SW480 (cell line): ENCODE measurements at regions not wholly inside any gene's neighbourhood (a gene's known extent, or its start where the extent isn't known, plus 50 kb on each side); places are given as distances from the start of the nearest gene placed in this dataset.

ENCODE experiments used
- DNase-seq: peaks from one replicate; pipeline ENCODE4 v3.0.0-alpha.2; 2016; ENCODE audit warnings: low spot score

DNA sequence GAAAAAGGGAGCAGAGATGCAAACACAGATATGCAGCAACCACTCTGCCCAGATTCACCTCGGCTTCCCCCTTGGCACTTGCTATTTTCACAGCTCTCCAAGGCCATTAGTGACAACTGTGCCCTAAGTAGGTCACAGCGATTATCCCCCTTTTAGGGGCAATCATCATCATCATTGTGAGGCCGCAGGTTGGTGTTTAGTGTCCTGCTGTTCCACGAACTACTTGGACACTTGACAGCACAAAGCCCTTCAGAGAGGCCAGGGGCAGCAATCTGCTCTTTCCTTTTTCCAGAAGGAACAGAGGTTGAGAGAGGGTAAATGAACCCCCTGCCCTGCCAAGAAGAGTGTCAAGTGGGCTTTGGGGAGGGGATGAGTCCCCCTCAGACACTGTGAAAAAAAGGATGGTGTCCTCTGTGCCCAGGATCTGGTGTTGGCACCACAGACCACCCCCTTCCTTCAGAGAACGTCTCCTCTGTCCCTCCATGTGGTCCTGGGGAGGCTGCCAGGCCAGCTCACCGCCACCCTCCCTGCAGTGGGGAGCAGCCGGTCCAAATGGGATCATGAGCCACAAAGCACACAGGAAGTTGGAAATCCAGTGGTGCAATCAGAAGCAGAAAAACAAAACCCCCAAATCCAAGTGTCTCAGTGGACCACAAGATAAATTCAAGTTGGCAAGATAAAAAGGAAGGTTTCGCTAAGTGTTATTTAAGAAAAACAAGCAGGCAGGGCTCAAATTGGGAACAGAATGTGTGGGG is 78.4 kb upstream of the MED9 start:
- no peak for DNase-seq

DNA sequence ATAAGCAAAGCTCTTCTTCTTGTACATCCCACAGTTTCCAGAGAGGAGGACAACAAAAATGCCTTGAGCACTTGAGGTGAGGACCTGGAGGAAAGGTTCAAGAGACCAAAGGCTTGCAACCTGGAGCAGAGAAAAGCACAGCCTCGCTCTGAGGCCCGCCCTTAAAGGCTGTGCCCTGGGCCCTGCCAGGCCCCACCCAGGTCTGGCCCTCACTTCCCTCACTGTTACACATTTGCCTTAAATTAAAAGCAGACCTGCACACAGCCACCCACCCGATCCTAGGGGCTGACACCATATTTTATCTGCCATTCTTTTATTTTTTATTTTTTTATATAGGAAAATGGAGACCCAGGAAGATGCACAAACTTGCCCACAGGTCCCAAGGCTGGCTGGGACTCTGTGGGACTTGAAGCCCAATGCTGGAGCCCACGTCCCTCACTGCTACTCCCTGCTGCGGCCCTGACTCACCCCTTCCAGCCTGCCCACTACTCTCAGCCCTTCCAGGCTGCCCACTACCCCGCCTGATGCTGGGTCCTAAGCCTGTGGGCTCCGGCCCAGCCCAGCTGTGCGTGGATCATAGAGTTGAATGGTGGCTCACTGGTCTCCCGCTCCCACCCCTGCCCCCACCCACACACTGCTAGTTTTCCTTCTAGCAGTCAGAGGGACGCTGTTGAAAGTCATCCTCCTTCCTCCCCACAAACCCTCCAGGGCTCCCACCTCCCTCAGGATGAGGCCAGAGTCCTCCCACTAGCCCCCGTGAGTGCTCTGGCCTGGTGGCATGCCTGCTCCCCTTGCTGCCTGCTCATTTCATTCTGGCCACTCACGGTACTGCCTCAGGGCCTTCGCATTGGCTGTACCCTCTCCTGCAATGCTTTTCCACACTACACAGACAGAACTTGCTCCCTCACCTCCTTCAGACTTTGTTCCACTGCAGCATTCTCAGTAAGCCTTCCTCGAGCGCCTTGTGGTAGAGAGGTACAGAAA is 77.6 kb upstream of the MED9 start:
- no peak for DNase-seq

DNA sequence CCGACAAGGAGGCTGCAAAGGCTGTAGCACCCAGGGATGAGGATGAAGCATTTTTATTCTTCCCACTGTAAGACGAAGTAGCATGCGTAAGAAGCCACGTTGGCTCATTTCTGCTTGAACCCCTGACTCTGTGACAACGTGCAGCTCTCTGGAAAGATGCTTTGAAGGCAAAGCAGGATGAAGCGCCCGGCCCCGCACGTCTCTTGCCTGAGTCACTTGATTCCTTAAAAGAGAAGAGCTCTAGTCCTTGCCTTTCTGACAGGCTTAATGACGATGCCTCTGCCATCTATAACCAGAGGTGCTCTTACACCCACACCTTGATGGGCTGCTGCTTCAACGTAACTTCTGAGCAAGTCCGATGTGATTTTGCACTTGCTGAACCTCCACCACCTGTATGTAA is 76.7 kb upstream of the MED9 start:
- no peak for DNase-seq

DNA sequence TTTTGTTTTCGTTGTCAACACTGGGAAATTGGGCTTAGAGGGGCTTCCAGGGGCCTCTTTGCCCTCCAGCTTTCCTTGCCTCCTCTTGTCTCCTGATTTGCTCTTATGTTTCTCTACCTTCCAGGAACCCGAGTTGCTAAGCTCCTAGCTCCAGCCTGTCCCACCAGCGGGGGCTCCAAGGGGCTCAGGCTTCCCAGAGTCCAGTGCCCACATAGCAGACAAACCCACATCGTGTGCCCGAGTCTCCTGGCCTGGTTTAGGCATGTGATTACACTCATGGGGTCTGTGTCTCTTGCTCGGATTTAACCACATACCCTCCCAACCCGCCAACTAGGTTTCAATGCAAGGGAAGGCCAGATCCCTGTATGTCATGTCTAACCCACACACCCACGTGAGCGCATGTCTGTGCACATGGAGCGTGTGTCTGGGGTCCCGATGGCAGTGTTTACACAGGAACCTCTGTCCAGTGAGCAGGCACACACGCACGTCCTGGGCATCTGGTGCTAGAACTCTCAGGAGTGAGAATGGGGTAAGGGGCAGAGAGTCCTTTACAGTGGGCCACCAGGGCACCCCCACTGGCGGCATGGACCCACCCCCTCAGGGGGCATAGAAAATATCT is 76.1 kb upstream of the MED9 start:
- DNase-seq = no peak

DNA sequence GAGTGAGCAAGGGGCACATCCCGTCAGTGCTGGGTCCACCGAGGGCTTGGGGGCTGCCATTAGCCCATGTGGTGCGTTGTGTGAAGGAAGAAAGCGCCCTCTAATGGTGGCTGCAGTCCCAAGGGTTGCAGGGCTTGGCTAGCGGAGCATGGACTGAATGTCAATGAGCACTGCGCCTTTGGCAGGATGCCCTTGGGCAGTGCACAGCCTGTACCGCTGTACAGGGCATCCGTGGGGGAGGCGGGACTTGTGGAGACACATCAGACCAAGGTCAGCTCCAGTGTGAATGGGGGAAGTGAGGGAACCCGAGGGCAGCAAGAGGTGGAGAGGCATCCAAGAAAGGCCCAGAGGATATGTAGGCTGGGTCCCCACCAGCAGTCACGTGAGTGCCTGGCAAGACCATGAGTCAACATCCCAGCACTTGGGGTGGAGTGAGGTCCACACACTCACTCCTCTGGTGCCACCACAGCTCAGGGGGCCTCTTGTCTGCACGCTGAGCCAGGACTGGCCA is 75.5 kb upstream of the MED9 start:
- no peak for DNase-seq

- DNase-seq = no peak
These were observed 74.2 kb upstream of the MED9 start for GRCh38 chr17:17402558-17402957.

- no peak for DNase-seq
These were observed 73.7 kb upstream of the MED9 start for GRCh38 chr17:17403065-17403464.

GRCh38 chr17:17403899-17404576 is 72.8 kb upstream of the MED9 start:
- no peak for DNase-seq

DNA sequence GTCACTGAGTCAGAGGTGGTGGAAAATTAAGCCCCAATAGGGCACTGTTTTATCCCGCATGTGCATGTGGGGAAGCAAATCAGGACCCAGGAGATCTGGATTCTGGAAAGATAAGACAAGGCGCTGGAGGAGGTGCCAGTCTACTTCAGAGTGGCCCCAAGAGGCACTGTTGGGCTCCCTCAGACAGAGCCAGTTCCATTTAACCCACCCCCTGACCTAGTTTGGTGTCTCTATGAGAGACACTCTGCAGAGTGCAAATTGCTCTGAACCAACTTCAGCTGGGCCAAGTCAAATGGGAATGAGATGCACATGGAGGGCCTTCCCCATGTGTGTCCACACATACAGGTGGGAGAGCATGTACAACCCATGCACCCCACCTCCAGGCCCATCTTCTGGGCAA is 71.1 kb upstream of the MED9 start:
- no peak for DNase-seq

GRCh38 chr17:17406225-17406624 is 70.6 kb upstream of the MED9 start:
- no peak for DNase-seq

- DNase-seq = no peak
These were observed 68.5 kb upstream of the MED9 start for GRCh38 chr17:17408236-17408794.

DNA sequence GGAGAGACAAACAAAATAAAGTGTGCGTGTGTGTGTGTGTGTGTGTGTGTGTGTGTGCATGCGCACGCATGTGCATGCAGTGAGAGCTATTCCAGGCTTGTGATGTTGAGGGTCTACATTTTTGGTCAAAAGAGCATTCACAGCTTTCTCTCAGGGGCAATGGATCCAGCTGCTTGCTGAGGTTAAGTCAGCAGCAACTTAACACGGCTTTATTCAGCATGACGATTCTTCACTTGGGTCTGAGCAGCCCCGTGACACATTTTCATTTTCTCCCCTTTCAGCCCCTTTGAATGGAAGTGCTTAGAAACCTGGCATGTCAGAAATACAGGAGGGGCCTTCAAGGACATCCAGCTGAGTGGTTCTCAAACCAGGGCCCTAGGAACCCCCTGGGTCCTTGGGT is 66.4 kb upstream of the MED9 start:
- DNase-seq = no peak

DNA sequence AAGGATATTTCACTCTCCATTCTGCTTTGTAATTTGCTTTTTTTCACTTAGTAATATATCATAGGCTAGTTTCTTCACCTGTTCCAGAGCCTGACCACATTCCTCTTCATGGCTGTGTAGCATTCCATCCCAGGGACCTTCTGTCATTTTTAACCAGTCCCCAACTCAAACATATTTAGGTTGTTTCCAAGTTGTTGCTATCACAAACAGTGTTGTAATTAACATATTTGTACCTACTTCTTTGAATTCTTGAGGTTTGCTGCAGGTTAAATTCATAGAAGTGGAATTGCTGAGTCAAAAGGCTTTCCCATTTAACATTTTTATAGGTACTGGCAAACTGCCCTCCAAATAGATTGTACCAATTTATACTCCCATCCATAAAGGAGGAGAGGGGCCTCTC is 65.1 kb upstream of the MED9 start:
- no peak for DNase-seq

DNA sequence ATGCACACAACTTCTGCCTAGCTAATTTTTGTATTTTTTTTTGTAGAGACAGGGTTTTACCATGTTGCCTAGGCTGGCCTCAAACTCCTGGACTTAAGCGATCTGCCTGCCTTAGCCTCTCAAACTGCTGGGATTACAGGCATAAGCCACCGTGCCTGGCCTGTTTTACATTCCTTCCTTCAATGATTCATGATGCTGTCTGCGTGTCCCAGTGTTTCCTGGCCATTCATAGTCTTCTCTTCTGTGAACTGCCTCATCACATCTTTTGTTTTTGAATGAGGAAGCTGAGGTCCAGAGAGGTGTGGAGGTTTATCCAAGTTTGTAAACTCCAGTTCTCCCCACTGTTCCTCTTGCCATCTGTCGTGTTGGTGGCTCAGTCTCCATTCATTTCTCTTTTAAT is 64.5 kb upstream of the MED9 start:
- no peak for DNase-seq

GRCh38 chr17:17413215-17413792 is 63.5 kb upstream of the MED9 start:
- DNase-seq = no peak

DNA sequence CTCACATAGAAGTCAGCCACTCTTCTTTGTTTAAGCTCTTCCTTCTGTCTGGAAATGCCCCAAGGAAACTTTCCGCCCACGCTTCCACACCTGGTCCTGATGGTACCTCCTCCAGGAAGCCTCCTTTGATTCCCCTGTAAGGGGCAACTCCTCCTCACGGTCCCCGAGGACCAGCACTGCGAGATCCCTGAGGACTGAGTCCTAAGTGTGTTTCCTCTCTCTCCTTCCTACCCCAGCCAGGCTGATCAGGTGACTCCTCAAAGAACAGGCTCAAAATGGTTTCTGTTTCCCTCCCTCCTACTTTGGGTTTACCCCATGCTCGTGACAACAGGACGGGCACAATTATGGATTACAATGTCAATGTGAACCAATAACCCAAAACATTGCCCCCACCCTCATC is 63.0 kb upstream of the MED9 start:
- no peak for DNase-seq

DNA sequence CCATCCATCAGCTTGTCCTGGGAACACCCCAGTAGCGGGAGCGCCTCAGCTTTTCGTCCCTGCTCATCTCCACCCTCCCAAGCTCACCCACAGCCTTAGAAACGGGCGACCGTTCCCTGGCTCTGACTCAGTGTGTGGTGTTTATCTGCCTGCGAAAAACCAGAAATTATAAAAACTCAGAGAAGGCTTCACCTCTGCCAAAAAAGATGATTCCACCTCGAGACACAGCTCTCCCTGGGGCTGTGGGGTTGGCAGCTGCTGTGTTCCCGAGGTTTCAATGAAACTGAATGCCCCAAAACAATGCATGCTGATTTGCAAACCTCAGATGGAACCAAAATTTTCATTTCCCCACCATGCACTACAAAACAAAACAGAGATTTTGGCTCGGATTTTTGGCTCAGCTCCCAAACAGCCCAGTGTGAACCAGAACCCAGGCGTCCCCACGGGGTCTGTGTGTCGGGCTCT is 62.4 kb upstream of the MED9 start:
- no peak for DNase-seq

GRCh38 chr17:17415006-17415405 is 61.8 kb upstream of the MED9 start:
- no peak for DNase-seq

DNA sequence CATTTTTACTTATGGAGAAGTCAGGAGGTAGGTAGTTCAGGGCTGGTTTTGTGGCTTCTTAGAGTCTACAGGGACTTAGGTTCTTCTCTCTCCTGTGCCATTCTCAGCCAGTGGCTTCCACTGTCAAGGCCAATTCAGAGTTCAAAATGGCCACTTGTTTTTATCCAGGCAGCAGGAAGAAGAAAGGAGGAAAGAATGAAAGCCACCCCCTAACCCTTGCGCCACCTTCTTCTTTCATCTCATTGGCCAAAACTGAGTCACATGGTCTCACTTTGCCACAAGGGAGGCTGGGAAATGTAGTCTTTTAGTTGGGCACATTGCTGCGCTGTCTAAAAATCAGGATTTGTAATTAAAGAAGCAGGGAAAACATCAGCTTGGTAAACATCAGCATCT is 60.8 kb upstream of the MED9 start:
- peak; percentile 52 for DNase-seq

DNA sequence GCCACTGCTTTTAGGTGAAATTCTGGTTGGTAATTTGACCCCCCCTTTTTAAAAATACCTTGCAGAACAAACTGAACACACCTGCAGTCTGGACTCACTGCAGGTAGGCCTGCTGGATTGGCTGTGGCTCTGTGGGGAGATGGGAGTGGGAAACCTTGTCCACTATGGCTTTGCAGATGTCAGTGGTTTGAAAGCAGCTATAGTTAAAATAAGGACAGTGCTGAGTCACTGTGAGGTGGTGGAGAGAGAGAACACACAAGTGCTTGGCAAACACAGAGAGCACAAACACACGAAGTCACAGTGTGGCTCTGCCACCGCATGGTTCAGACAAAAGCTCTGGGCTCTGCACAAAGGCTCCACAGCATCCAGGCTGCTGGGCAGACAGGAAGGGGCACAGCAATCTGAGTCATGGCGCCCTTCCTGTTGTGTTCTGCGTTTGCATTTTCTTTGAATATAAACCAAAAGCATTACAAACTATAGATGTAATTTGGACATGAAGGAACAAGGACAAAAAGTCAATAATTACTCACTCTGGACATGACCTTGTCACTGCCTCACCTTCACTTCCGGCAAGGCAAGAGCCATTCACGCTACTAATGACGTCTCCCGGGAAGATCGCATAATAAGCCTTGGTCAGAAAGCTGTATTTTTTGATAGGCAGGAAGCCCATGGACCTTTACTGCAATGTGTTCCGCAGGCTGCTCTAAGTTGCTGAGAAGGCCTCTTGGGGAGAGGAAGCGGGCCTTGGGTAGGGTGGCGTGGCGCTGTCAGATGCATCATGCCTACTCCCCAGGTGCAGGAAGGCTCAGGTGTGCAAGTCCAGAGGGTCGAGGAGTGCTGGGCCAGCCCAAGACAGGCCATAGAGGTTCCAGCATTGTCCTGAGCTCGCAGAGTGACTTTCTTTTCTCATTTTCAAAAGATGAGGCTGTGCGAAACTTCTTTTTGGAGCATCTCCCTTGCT is 60.1 kb upstream of the MED9 start:
- DNase-seq = no peak
